HG02798 (cell line): ENCODE measurements at regions not wholly inside any gene's neighbourhood (a gene's known extent, or its start where the extent isn't known, plus 50 kb on each side); places are given as distances from the start of the nearest gene placed in this dataset.

Experiments used
- ATAC-seq: cut with Tn5 transposase; IDR thresholded peaks from one replicate; pipeline ENCODE4 v1.9.1; 2021; ENCODE audit warnings: mild to moderate bottlenecking; ENCODE audit not compliant: unreplicated experiment, poor library complexity

GRCh38 chr13:74895042-74895796 is 586.8 kb downstream of the TBC1D4 start:
- no peak for ATAC-seq

- no peak for ATAC-seq
These were observed 589.9 kb downstream of the TBC1D4 start for GRCh38 chr13:74892096-74892495.

- no peak for ATAC-seq
These were observed 590.4 kb downstream of the TBC1D4 start for GRCh38 chr13:74891610-74892009.

- no peak for ATAC-seq
These were observed 592.6 kb downstream of the TBC1D4 start for GRCh38 chr13:74889321-74889720.

- ATAC-seq, result no peak
These were observed 595.5 kb downstream of the TBC1D4 start for GRCh38 chr13:74886502-74886901.

GRCh38 chr13:74883834-74884233 is 598.1 kb downstream of the TBC1D4 start:
- ATAC-seq, result no peak

- ATAC-seq, result no peak
These were observed 610.4 kb downstream of the TBC1D4 start for GRCh38 chr13:74871369-74872070.

GRCh38 chr13:74870865-74871264 is 611.1 kb downstream of the TBC1D4 start:
- no peak for ATAC-seq

GRCh38 chr13:74869846-74870245 is 612.1 kb downstream of the TBC1D4 start:
- ATAC-seq, result no peak

GRCh38 chr13:74868049-74868448 is 613.9 kb downstream of the TBC1D4 start:
- no peak for ATAC-seq

GRCh38 chr13:74867460-74867859 is 614.5 kb downstream of the TBC1D4 start:
- ATAC-seq, result no peak

GRCh38 chr13:74866101-74866500 is 615.9 kb downstream of the TBC1D4 start:
- no peak for ATAC-seq

GRCh38 chr13:74865656-74866055 is 616.3 kb downstream of the TBC1D4 start:
- ATAC-seq, result no peak

GRCh38 chr13:74860789-74861188 is 621.2 kb downstream of the TBC1D4 start:
- no peak for ATAC-seq

- ATAC-seq, result no peak
These were observed 631.1 kb downstream of the TBC1D4 start for GRCh38 chr13:74850893-74851292.

- no peak for ATAC-seq
These were observed 634.0 kb downstream of the TBC1D4 start for GRCh38 chr13:74847966-74848365.

GRCh38 chr13:74845806-74846205 is 636.2 kb downstream of the TBC1D4 start:
- ATAC-seq, result no peak

- no peak for ATAC-seq
These were observed 640.3 kb downstream of the TBC1D4 start for GRCh38 chr13:74841651-74842050.

GRCh38 chr13:74841123-74841522 is 640.8 kb downstream of the TBC1D4 start:
- ATAC-seq, result no peak

GRCh38 chr13:74839656-74840055 is 642.3 kb downstream of the TBC1D4 start:
- no peak for ATAC-seq

- no peak for ATAC-seq
These were observed 643.9 kb downstream of the TBC1D4 start for GRCh38 chr13:74838096-74838495.

- no peak for ATAC-seq
These were observed 645.3 kb downstream of the TBC1D4 start for GRCh38 chr13:74836628-74837027.
